Immature natural killer cell (primary cell): ENCODE measurements at regions not wholly inside any gene's neighbourhood (a gene's known extent, or its start where the extent isn't known, plus 50 kb on each side); places are given as distances from the start of the nearest gene placed in this dataset.
"Not testable (repeated sequence)": the region's sequence is repeated elsewhere in the genome, so short reads cannot be mapped to it uniquely, and the experiment has no call there.

Experiments used
- DNase-seq, 3 donors: peaks; one replicate each; pipeline ENCODE4 v3.0.0; 2022; ENCODE audit warnings: mixed read lengths in 1 of 3
- H3K27ac Mint-ChIP-seq, 6 donors: one replicate each; pipeline ENCODE4 v1.8.0; 2020; ENCODE audit warnings: mixed read lengths in 6 of 6, mild to moderate bottlenecking in 5 of 6, inconsistent platforms in 4 of 6, moderate library complexity in 3 of 6
- H3K27me3 Mint-ChIP-seq, 3 donors: one replicate each; pipeline ENCODE4 v1.8.0; 2020 to 2021; ENCODE audit warnings: low read depth in 3 of 3, mild to moderate bottlenecking in 3 of 3, mixed read lengths in 3 of 3, moderate library complexity in 3 of 3, inconsistent platforms in 1 of 3
- H3K36me3 Mint-ChIP-seq, 3 donors: one replicate each; pipeline ENCODE4 v1.8.0; 2020; ENCODE audit warnings: mixed read lengths in 3 of 3, inconsistent platforms in 2 of 3, mild to moderate bottlenecking in 2 of 3
- H3K4me1 Mint-ChIP-seq, 2 donors: one replicate each; pipeline ENCODE4 v1.8.0; 2020; ENCODE audit warnings: inconsistent platforms in 2 of 2, mild to moderate bottlenecking in 2 of 2, mixed read lengths in 2 of 2, moderate library complexity in 1 of 2
- H3K4me3 Mint-ChIP-seq, 5 donors: one replicate each; pipeline ENCODE4 v1.8.0; 2020; ENCODE audit warnings: mild to moderate bottlenecking in 5 of 5, mixed read lengths in 5 of 5, inconsistent platforms in 3 of 5, moderate library complexity in 3 of 5
- H3K9me3 Mint-ChIP-seq, 6 donors: one replicate each; pipeline ENCODE4 v1.8.0; 2020; ENCODE audit warnings: mild to moderate bottlenecking in 6 of 6, mixed read lengths in 6 of 6, inconsistent platforms in 4 of 6, moderate library complexity in 3 of 6

DNA sequence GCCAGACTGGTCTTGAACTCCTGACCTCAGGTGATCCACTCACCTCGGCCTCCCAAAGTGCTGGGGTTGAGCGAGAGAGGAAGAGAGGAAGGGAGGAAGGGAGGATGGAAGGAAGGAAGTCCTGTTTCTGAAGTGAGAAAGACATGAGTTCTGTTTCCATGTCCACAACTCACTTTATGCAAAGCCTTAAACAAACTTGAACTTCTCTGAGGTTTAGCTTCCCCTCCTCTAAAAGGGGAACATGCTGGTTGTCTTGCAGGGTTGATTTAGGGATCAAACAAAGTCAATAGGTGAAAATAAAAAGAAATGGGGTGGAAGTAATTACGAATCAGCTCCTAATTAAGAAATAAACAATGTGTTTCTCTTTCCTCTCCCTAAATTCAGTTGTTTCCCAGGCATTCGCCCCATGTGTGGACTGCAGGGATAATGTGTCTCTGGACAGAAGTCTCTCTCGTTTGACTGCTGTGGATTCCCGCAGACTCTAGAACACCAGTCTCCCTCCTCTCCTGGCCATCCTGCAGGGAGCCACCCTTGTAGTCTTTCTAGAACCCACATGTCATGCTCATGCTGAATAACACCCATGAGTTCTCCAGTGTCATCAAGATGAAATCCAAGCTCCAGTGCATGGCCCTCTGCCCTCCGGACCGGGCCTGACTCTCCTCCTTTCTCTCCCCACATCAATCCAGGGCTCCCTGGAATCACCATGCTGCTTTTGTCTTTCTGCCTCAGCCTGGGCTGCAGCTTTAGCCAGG, 229.3 kb upstream of the TRIB2 start:
- Mint-ChIP-seq H3K36me3 (peaks cover 0 to 3% (median 3%) of the 10 kb centered on the region in 3 donors), H3K9me3 (no peaks in the 10 kb centered on the region), H3K27ac (peak overlapping the region; percentile 78 to 90 (median 86)), H3K4me3 (peak overlapping the region; percentile 69 to 85 (median 80)), H3K4me1 (peaks cover 62 to 67% of the 10 kb centered on the region in 2 donors), H3K27me3 (peaks cover 0 to 2% (median 2%) of the 10 kb centered on the region in 3 donors)
- no peak for DNase-seq

DNA sequence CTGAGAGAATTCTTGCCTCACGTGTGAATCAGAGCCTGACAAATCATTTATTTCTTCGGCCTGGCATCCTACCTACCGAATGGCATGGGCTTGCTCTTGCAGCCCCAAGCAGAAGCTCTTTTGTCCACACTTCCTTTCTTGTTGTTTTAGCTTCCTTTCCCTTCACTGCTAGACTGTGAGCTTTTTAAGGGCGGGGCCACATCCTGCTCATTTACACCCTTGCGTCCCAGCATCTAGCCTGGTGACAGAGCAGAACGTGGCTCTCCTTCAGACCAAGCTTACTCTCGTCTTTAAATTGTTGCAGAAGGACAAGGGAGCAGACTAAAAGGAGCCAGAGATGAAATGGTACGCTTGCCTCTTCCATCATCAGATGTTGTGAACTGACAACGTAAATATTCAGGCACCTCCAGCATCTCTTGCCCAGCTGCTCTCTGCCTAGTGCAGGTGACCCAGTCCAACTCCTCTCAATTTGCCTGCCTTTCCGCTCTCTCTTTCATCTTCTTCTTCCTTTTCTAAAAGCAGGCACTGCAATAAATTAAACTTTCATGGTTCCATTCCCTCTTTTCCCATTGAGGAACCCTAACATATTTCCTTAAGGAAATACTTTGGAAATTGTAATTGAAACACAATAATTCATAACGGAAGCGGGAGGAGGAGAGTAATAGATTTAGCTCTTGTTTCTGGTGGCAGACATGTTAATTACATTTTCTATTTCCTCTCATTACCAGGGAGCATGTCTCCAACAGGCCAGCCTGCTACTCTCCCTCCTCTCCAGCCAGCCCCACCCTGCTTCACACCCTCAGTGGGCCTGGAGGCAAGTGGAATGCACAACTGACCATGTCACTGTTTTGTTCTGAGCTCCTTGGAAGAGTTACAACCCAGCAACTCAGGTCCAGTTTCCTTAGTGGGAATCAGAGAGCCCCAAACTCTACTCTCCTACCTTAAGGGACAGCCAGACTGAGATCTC, 228.1 kb upstream of the TRIB2 start:
- Mint-ChIP-seq H3K4me1 (peaks cover 62 to 71% of the 10 kb centered on the region in 2 donors), H3K27me3 (peaks cover 0 to 2% (median 2%) of the 10 kb centered on the region in 3 donors), H3K9me3 (no peaks in the 10 kb centered on the region), H3K27ac (peak overlapping the region; percentile 78 to 90 (median 86)), H3K4me3 (peak overlapping the region; percentile 69 to 85 (median 80)), H3K36me3 (peaks cover 0 to 3% (median 3%) of the 10 kb centered on the region in 3 donors)
- DNase-seq, result peak; percentile 29 to 48 (median 47)

GRCh38 chr2:12490641-12491040, 226.1 kb upstream of the TRIB2 start:
- Mint-ChIP-seq H3K27me3 (peaks cover 2% of the 10 kb centered on the region in 3 donors), H3K9me3 (no peaks in the 10 kb centered on the region), H3K4me3 (no peak overlapping the region), H3K4me1 (peaks cover 50 to 60% of the 10 kb centered on the region in 2 donors), H3K36me3 (no peaks in the 10 kb centered on the region), H3K27ac (peak overlapping the region in 4 of 6 donors; percentile 18 to 74 (median 40))
- no peak for DNase-seq

- H3K4me1 Mint-ChIP-seq, result peaks cover 47 to 58% of the 10 kb centered on the region in 2 donors
- H3K27me3 Mint-ChIP-seq, DNase-seq, H3K36me3 Mint-ChIP-seq, H3K27ac Mint-ChIP-seq, H3K4me3 Mint-ChIP-seq, H3K9me3 Mint-ChIP-seq: not testable (repeated sequence)
These were observed 224.4 kb upstream of the TRIB2 start for GRCh38 chr2:12492360-12492759.

- Mint-ChIP-seq H3K4me1 (peaks cover 46 to 58% of the 10 kb centered on the region in 2 donors), H3K27me3 (peaks cover 0 to 2% (median 2%) of the 10 kb centered on the region in 3 donors), H3K27ac (peak overlapping the region in 2 of 6 donors; percentile 22 to 52), H3K36me3 (no peaks in the 10 kb centered on the region), H3K4me3 (no peak overlapping the region), H3K9me3 (no peaks in the 10 kb centered on the region)
- no peak for DNase-seq
These were observed 223.7 kb upstream of the TRIB2 start for GRCh38 chr2:12493031-12493513.

DNA sequence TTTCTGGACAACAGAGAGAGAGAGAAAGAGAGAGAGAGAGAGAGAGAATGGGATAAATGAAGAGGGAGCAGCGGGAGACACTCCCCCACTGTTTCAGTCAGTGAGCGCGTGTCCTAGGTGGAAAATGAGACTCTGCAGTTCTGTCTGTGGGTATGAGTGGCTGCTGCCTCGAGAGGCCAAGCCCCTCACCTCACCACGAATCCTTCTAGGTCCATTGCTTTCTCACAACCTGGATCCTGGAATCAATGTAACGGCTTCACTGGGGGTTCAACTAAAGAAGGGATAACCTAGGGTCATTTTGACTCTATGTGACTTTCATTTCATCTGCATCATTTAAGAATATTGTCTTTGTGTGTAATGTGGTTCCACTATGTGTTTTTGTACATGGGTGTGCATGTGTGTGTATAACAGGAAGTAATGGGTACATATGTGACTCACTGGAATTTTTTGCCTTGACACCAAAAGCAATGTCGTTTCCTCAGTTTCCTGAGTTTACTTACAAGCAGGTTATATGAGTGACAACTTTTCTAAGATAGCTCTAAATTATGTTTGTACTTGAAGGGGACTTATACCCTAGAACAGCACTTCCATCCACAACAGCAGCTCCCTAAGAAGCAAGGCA, 221.4 kb upstream of the TRIB2 start:
- peak overlapping the region in 1 of 6 donors; percentile 17 for H3K27ac Mint-ChIP-seq
- no peak for DNase-seq
- no peak overlapping the region for H3K4me3 Mint-ChIP-seq
- H3K36me3 Mint-ChIP-seq, result no peaks in the 10 kb centered on the region
- peaks cover 0 to 2% (median 2%) of the 10 kb centered on the region in 3 donors for H3K27me3 Mint-ChIP-seq
- H3K4me1 Mint-ChIP-seq, result peaks cover 52 to 64% of the 10 kb centered on the region in 2 donors
- no peaks in the 10 kb centered on the region for H3K9me3 Mint-ChIP-seq

- no peak for DNase-seq
- Mint-ChIP-seq H3K36me3 (peaks cover 0 to 1% (median 0%) of the 10 kb centered on the region in 3 donors), H3K4me1 (peaks cover 73 to 79% of the 10 kb centered on the region in 2 donors), H3K27ac (peak overlapping the region; percentile 60 to 91 (median 78)), H3K27me3 (peaks cover 0 to 2% (median 1%) of the 10 kb centered on the region in 3 donors), H3K9me3 (no peaks in the 10 kb centered on the region), H3K4me3 (peak overlapping the region in 4 of 5 donors; percentile 6 to 66 (median 63))
These were observed 218.4 kb upstream of the TRIB2 start for GRCh38 chr2:12498286-12498685.

DNA sequence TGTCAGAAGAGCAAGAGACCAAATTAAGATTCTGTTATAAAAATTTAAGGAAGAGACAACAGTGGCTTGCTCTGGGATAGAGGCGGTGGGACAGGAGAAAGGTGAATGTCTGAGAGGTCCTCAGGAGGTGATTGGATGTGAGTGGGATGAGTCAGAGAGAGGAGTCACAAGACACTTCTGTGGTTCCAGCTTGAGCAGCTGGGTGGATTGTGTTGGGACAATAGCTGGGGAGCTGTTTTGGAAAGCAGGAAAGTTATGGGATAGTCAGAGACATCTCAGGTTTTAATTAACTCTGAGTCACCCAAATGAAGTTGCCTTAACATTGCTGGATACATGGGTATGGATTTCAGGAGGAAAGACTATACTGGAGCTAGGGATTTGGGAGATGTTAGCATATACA, 218.0 kb upstream of the TRIB2 start:
- Mint-ChIP-seq H3K9me3 (no peaks in the 10 kb centered on the region), H3K27ac (peak overlapping the region; percentile 60 to 91 (median 76)), H3K36me3 (peaks cover 0 to 3% (median 0%) of the 10 kb centered on the region in 3 donors), H3K4me3 (peak overlapping the region; percentile 0 to 60 (median 22)), H3K4me1 (peaks cover 77 to 81% of the 10 kb centered on the region in 2 donors), H3K27me3 (peaks cover 0 to 2% (median 1%) of the 10 kb centered on the region in 3 donors)
- no peak for DNase-seq

DNA sequence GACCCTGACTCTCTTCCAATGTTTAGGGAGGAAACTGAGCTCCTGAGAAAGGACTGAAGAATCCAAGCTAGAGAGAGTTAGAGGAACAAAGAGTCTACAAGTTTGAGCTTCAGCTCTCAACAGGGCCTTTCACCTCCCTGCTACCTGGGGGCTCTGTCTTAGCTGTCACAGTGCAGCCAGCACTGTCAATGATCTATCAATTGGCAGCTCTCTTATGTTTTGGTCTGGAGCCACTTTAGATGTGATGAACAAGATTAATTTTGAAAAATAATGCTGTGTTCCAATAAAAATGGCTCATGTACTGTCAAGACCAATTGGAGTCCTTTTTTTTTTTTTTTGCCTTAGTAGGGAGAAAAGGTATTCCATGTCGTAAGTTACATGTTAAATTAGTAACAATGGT, 215.8 kb upstream of the TRIB2 start:
- DNase-seq, result no peak
- peak overlapping the region; percentile 87 to 97 (median 95) for H3K27ac Mint-ChIP-seq
- H3K9me3 Mint-ChIP-seq, result no peaks in the 10 kb centered on the region
- H3K36me3 Mint-ChIP-seq, result peaks cover 0 to 3% (median 0%) of the 10 kb centered on the region in 3 donors
- peaks cover 92 to 94% of the 10 kb centered on the region in 2 donors for H3K4me1 Mint-ChIP-seq
- H3K4me3 Mint-ChIP-seq, result peak overlapping the region; percentile 74 to 86 (median 84)
- H3K27me3 Mint-ChIP-seq, result peaks cover 0 to 1% (median 0%) of the 10 kb centered on the region in 3 donors

GRCh38 chr2:12501469-12502158, 215.1 kb upstream of the TRIB2 start:
- H3K27ac Mint-ChIP-seq, result peak overlapping the region; percentile 87 to 97 (median 95)
- peaks cover 0 to 1% (median 0%) of the 10 kb centered on the region in 3 donors for H3K27me3 Mint-ChIP-seq
- H3K4me1 Mint-ChIP-seq, result peaks cover 92 to 97% of the 10 kb centered on the region in 2 donors
- peak overlapping the region; percentile 74 to 86 (median 84) for H3K4me3 Mint-ChIP-seq
- peaks cover 0 to 3% (median 0%) of the 10 kb centered on the region in 3 donors for H3K36me3 Mint-ChIP-seq
- DNase-seq, result peak; percentile 57 to 62 (median 58)
- no peaks in the 10 kb centered on the region for H3K9me3 Mint-ChIP-seq

- Mint-ChIP-seq H3K9me3 (no peaks in the 10 kb centered on the region), H3K27ac (peak overlapping the region; percentile 87 to 97 (median 95)), H3K27me3 (peaks cover 0 to 1% (median 0%) of the 10 kb centered on the region in 3 donors), H3K4me1 (peaks cover 100% of the 10 kb centered on the region in 2 donors), H3K36me3 (peaks cover 0 to 3% (median 0%) of the 10 kb centered on the region in 3 donors), H3K4me3 (peak overlapping the region; percentile 47 to 86 (median 67))
- DNase-seq, result peak; percentile 31 to 41 (median 31)
These were observed 214.0 kb upstream of the TRIB2 start for GRCh38 chr2:12502759-12503158.

- peaks cover 0 to 1% (median 1%) of the 10 kb centered on the region in 3 donors for H3K27me3 Mint-ChIP-seq
- peaks cover 94% of the 10 kb centered on the region in 2 donors for H3K4me1 Mint-ChIP-seq
- DNase-seq, result no peak
- peaks cover 0 to 4% (median 0%) of the 10 kb centered on the region in 6 donors for H3K9me3 Mint-ChIP-seq
- peaks cover 0 to 3% (median 0%) of the 10 kb centered on the region in 3 donors for H3K36me3 Mint-ChIP-seq
- peak overlapping the region in 2 of 6 donors; percentile 8 to 16 for H3K27ac Mint-ChIP-seq
- peak overlapping the region in 3 of 5 donors; percentile 10 to 30 (median 20) for H3K4me3 Mint-ChIP-seq
These were observed 212.3 kb upstream of the TRIB2 start for GRCh38 chr2:12504443-12504842.
